ENCODE measurements at regions not wholly inside any gene's neighbourhood (a gene's known extent, or its start where the extent isn't known, plus 50 kb on each side); places are given as distances from the start of the nearest gene placed in this dataset.

- H3K27ac ChIP-seq = no peak overlapping the region
- no peak for DNase-seq
These were observed 101.8 kb downstream of the NUFIP1 start for GRCh38 chr13:44887515-44887914.

GRCh38 chr13:44884076-44884729, 105.1 kb downstream of the NUFIP1 start:
- no peak for DNase-seq
- TF ChIP-seq CTCF (IDR thresholded peaks at IDR 0.05) = no peak
- intact Hi-C loops (cut with DNase I) = no loop called here
- no peak overlapping the region for H3K4me3 ChIP-seq
- H3K27me3 ChIP-seq (ENCODE audit: low read depth) = no peaks in the 10 kb centered on the region
- no peaks in the 10 kb centered on the region for H3K9me3 ChIP-seq
- no peak overlapping the region for H3K27ac ChIP-seq
- H3K36me3 ChIP-seq = no peaks in the 10 kb centered on the region
- no peaks in the 10 kb centered on the region for H3K4me1 ChIP-seq
- ATAC-seq = no peak

More at GRCh38 chr13:44887515-44887914, 101.8 kb downstream of the NUFIP1 start:
- no peaks in the 10 kb centered on the region for H3K4me1 ChIP-seq
- no peaks in the 10 kb centered on the region for H3K9me3 ChIP-seq
- no peak overlapping the region for H3K4me3 ChIP-seq
- no peak for ATAC-seq
- TF ChIP-seq CTCF (IDR thresholded peaks at IDR 0.05) = no peak
- no peaks in the 10 kb centered on the region for H3K27me3 ChIP-seq (ENCODE audit: low read depth)
- intact Hi-C loops (cut with DNase I) = no loop called here
- no peaks in the 10 kb centered on the region for H3K36me3 ChIP-seq

GRCh38 chr13:44879452-44880058, 109.7 kb downstream of the NUFIP1 start:
- DNase-seq = no peak
- H3K27ac ChIP-seq = no peak overlapping the region
- intact Hi-C loops (cut with DNase I) = no loop called here
- peak; percentile 47 to 56 for ATAC-seq
- no peaks in the 10 kb centered on the region for H3K27me3 ChIP-seq (ENCODE audit: low read depth)
- H3K36me3 ChIP-seq = no peaks in the 10 kb centered on the region
- no peaks in the 10 kb centered on the region for H3K4me1 ChIP-seq
- H3K9me3 ChIP-seq = peaks cover 7% of the 10 kb centered on the region
- TF ChIP-seq CTCF (IDR thresholded peaks at IDR 0.05) = peak; percentile 37
- H3K4me3 ChIP-seq = no peak overlapping the region

- intact Hi-C loops (cut with DNase I) = no loop called here
- Histone ChIP-seq H3K9me3 (peaks cover 7% of the 10 kb centered on the region), H3K4me3 (no peak overlapping the region), H3K4me1 (no peaks in the 10 kb centered on the region), H3K27ac (no peak overlapping the region), H3K27me3 (ENCODE audit: low read depth) (no peaks in the 10 kb centered on the region), H3K36me3 (no peaks in the 10 kb centered on the region)
- no peak for ATAC-seq
- TF ChIP-seq CTCF (IDR thresholded peaks at IDR 0.05) = no peak
- no peak for DNase-seq
These were observed 112.4 kb downstream of the NUFIP1 start for GRCh38 chr13:44876782-44877324.

GRCh38 chr13:44874886-44875630, 114.2 kb downstream of the NUFIP1 start:
- intact Hi-C loops (cut with DNase I) = no loop called here
- TF ChIP-seq CTCF (IDR thresholded peaks at IDR 0.05) = no peak
- Histone ChIP-seq H3K4me1 (no peaks in the 10 kb centered on the region), H3K9me3 (peaks cover 7% of the 10 kb centered on the region), H3K4me3 (no peak overlapping the region), H3K27me3 (ENCODE audit: low read depth) (no peaks in the 10 kb centered on the region), H3K27ac (no peak overlapping the region), H3K36me3 (no peaks in the 10 kb centered on the region)
- DNase-seq (no peak), ATAC-seq (no peak)
